ENCODE measurements at regions not wholly inside any gene's neighbourhood (a gene's known extent, or its start where the extent isn't known, plus 50 kb on each side); places are given as distances from the start of the nearest gene placed in this dataset.
A peak's percentile ranks its signal among the peaks of the same experiment; 100 is the strongest.
"Not testable (repeated sequence)": the region's sequence is repeated elsewhere in the genome, so short reads cannot be mapped to it uniquely, and the experiment has no call there.

DNA sequence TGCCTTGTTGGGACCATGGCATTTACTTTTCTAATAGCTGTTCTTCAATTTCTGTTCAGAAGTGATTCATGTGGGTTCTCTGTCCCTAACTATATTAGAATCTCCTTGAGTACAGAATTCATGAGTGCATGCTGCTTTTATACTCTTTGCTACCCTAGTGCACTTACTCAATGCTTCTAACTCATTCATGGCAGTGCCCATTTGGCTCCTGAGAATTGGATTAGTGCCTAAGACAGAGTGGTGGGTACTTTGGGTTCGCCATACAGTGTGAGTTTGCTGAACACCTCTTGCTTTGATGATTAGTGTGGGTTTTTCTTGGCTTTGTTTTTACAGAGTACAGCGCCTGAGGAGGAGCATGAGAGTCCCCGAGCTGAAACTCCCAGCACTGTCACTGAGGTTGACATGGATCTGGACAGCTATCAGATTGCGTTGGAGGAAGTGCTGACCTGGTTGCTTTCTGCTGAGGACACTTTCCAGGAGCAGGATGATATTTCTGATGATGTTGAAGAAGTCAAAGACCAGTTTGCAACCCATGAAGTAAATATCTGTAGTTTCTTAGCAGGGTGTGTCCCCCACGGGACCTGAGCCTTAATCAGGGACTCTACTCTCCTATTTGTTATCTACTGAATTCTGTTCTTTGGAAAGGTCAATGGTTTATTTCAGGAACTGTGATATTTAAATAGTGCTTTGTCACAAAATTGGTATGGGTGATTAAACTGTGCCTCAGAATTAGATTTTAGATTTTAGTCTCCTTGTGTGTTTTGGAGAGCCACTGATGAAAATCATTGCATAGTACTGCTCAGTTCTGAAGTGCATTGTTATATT, 150.7 kb downstream of the UTRN start:
- Mint-ChIP-seq H3K4me3 (no peak overlapping the region), H3K4me1 (peaks cover 14% of the 10 kb centered on the region), H3K27me3 (no peaks in the 10 kb centered on the region), H3K27ac (no peak overlapping the region), H3K36me3 (ENCODE audit: low read depth) (peaks cover 26% of the 10 kb centered on the region)
- no peaks in the 10 kb centered on the region for H3K9me3 ChIP-seq (ENCODE audit: control insufficient read depth, low read length, poor library complexity, severe bottlenecking)
- ATAC-seq (no peak), DNase-seq (no peak)

DNA sequence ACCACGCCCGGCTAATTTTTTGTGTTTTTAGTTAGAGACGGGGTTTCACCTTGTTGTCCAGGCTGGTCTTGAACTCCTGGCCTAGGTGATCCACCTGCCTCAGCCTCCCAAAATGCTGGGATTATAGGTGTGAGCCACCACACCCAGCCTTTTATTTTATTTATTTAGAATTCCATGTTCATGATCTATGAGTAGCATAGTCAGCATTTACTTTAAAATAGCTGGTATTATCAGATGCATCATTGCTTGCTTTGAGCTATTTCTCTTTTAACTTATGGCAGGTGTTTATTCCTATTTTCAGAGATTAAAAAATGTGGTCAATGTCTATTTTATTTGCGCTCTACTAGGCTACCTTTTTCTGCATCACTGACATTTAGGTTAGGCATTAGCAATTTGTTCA, 152.0 kb downstream of the UTRN start:
- no peaks in the 10 kb centered on the region for H3K27me3 Mint-ChIP-seq
- no peak overlapping the region for H3K4me3 Mint-ChIP-seq
- ATAC-seq: no peak
- H3K27ac Mint-ChIP-seq: no peak overlapping the region
- peaks cover 14% of the 10 kb centered on the region for H3K4me1 Mint-ChIP-seq
- H3K36me3 Mint-ChIP-seq (ENCODE audit: low read depth): peaks cover 22% of the 10 kb centered on the region
- H3K9me3 ChIP-seq (ENCODE audit: control insufficient read depth, low read length, poor library complexity, severe bottlenecking): no peaks in the 10 kb centered on the region
- DNase-seq: no peak

DNA sequence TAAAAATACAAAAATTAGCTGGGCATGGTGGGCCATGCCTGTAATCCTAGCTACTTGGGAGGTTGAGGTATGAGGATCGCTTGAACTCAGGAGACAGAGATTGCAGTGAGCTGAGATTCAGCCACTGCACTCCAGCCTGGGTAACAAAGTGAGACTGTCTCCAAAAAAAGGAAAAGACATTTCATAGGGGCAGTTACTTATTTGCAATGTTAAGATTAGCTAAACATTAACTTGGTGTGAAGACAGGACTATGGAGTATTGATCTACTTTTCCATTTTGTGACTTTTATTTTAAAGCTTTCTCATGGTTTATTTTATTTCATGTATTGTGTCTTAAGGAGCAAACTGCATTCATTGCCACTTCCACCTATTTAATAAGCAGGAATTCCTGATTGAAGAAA, 153.0 kb downstream of the UTRN start:
- no peak for ATAC-seq
- H3K9me3 ChIP-seq (ENCODE audit: control insufficient read depth, low read length, poor library complexity, severe bottlenecking): no peaks in the 10 kb centered on the region
- Mint-ChIP-seq H3K27ac (no peak overlapping the region), H3K4me3 (no peak overlapping the region), H3K36me3 (ENCODE audit: low read depth) (peaks cover 21% of the 10 kb centered on the region), H3K4me1 (peaks cover 14% of the 10 kb centered on the region), H3K27me3 (no peaks in the 10 kb centered on the region)
- no peak for DNase-seq

DNA sequence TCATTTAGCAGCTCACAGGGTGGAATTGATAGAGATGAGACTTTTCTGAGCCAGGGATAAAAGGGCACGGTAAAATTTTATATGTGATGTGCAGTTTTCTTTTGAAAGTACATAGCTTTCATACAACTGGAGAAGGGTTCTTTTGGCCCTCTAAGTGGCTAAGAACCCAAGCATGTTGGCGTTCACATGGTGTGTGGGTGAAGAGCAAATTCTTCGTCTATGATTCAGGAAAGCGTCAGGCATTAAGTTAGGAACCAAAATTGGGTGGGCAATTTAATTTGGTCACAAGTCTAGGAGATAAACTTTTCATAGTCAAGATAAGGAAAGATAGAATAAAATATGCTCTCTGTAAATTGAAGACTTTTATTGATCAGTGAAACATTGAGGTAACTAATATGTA, 153.9 kb downstream of the UTRN start:
- H3K9me3 ChIP-seq (ENCODE audit: control insufficient read depth, low read length, poor library complexity, severe bottlenecking): no peaks in the 10 kb centered on the region
- Mint-ChIP-seq H3K36me3 (ENCODE audit: low read depth) (peaks cover 21% of the 10 kb centered on the region), H3K4me3 (no peak overlapping the region), H3K4me1 (peaks cover 14% of the 10 kb centered on the region), H3K27me3 (no peaks in the 10 kb centered on the region), H3K27ac (no peak overlapping the region)
- DNase-seq (no peak), ATAC-seq (no peak)

DNA sequence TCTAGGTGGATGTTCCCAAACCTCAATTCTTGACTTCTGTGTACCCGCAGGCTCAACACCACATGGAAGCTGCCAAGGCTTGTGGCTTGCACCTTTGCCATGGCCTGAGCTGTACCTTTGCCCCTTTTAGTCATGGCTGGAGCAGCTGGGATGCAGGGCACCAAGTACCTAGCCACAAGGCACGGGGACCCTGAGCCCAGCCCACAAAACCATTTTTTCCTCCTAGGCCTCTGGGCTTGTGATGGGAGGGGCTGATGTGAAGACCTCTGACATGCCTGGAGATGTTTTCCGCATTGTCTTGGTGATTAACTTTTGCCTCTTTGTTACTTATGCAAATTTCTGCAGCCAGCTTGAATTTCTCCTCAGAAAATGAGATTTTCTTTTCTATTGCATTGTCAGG, 156.7 kb downstream of the UTRN start:
- not testable (repeated sequence) for DNase-seq; ATAC-seq; H3K4me1 Mint-ChIP-seq; H3K27ac Mint-ChIP-seq; H3K27me3 Mint-ChIP-seq; H3K9me3 ChIP-seq (ENCODE audit: control insufficient read depth, low read length, poor library complexity, severe bottlenecking); H3K4me3 Mint-ChIP-seq
- H3K36me3 Mint-ChIP-seq (ENCODE audit: low read depth): peaks cover 21% of the 10 kb centered on the region

DNA sequence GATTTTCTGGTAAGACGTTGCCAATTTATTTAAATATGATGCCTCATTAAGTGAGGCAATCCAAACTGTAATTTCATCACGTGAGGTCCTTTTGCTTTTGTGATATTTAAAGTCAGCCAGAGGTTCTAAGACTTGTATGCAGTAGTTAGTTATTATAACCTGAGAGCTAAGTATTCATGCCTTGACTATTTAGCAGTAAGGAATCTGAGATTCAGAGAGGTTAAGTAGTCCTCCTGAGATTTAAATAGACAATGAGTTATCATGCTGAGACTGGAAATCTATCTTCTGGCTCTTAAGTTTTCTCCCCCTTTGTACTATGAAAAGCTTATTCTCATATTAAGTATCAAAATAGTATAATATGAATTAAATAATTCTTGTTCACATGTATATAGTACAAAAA, 158.0 kb downstream of the UTRN start:
- Mint-ChIP-seq H3K27ac (no peak overlapping the region), H3K4me3 (no peak overlapping the region), H3K36me3 (ENCODE audit: low read depth) (peaks cover 17% of the 10 kb centered on the region), H3K27me3 (no peaks in the 10 kb centered on the region), H3K4me1 (peaks cover 3% of the 10 kb centered on the region)
- no peaks in the 10 kb centered on the region for H3K9me3 ChIP-seq (ENCODE audit: control insufficient read depth, low read length, poor library complexity, severe bottlenecking)
- ATAC-seq (no peak), DNase-seq (no peak)

DNA sequence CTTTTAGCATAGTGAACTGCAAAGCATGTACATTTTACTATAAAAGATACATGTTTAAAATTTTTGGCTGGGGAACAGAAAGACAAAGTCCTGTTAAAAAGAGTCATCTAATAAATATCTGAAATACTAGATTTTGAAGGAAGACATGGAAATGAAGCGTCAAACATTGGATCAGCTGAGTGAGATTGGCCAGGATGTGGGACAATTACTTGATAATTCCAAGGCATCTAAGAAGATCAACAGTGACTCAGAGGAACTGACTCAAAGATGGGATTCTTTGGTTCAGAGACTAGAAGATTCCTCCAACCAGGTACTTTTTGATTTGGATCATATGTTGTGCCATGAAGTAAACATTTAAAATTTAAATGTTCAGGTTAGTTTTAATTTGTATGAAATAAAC, 162.3 kb downstream of the UTRN start:
- no peaks in the 10 kb centered on the region for H3K9me3 ChIP-seq (ENCODE audit: control insufficient read depth, low read length, poor library complexity, severe bottlenecking)
- no peaks in the 10 kb centered on the region for H3K27me3 Mint-ChIP-seq
- H3K4me3 Mint-ChIP-seq: no peak overlapping the region
- ATAC-seq (no peak), DNase-seq (no peak)
- H3K36me3 Mint-ChIP-seq (ENCODE audit: low read depth): peaks cover 13% of the 10 kb centered on the region
- no peak overlapping the region for H3K27ac Mint-ChIP-seq
- H3K4me1 Mint-ChIP-seq: peaks cover 5% of the 10 kb centered on the region

DNA sequence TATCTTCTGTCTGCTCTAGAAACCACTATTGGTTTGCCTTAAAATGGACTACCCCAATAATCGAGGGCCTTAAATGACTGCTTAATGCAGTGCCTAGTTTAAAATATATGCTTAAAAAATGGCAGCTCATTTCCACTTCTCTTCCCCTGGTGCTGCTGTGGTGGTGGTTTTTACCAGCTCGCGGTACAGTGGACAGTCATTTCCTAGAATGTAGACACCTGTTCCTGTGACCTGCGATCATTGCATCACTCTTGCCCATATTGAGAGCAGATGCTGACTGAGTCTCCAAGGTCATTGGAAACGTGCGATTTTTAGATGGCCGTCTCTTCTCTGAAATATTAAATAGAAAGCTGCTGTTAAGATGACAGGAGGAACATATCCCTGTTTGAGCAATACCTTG, 164.1 kb downstream of the UTRN start:
- Mint-ChIP-seq H3K4me1 (peaks cover 5% of the 10 kb centered on the region), H3K27ac (no peak overlapping the region), H3K36me3 (ENCODE audit: low read depth) (peaks cover 13% of the 10 kb centered on the region), H3K4me3 (no peak overlapping the region), H3K27me3 (no peaks in the 10 kb centered on the region)
- H3K9me3 ChIP-seq (ENCODE audit: control insufficient read depth, low read length, poor library complexity, severe bottlenecking): no peaks in the 10 kb centered on the region
- ATAC-seq (no peak), DNase-seq (no peak)

DNA sequence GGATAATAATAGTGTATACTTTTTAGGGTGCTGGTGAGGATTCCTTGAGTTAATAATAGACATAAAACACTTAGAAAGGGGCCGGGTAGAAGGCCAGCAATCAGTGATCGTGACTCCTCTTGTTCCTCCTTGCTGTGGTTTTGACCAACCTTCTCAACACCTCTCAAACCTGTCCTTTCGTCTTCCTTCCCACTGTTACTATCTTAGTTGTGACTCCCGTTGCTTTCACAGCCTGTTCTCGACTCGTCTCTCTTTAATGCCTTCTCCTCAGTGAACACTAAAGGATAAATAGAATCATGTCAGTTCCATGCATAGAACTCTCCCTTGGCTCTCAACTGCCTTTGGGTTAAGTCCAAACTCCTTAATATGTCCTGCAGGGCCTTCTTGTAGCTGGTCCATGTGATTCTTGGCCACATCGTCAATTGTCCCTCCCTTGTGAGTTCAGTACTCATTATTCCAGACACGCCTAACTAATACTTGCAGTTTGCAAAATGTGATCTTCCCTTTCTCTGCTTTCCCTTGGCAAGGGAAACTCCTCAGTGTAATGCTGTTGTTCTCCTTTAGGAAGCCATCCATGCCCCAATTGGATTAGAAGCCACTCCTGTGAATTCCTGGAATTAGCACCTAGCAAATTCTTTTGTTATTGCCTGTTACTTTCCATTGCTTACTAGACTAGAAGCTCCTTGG, 164.9 kb downstream of the UTRN start:
- Mint-ChIP-seq H3K36me3 (ENCODE audit: low read depth) (peaks cover 13% of the 10 kb centered on the region), H3K27me3 (no peaks in the 10 kb centered on the region), H3K27ac (no peak overlapping the region), H3K4me3 (no peak overlapping the region), H3K4me1 (peaks cover 5% of the 10 kb centered on the region)
- H3K9me3 ChIP-seq (ENCODE audit: control insufficient read depth, low read length, poor library complexity, severe bottlenecking): no peaks in the 10 kb centered on the region
- no peak for ATAC-seq
- DNase-seq: no peak

DNA sequence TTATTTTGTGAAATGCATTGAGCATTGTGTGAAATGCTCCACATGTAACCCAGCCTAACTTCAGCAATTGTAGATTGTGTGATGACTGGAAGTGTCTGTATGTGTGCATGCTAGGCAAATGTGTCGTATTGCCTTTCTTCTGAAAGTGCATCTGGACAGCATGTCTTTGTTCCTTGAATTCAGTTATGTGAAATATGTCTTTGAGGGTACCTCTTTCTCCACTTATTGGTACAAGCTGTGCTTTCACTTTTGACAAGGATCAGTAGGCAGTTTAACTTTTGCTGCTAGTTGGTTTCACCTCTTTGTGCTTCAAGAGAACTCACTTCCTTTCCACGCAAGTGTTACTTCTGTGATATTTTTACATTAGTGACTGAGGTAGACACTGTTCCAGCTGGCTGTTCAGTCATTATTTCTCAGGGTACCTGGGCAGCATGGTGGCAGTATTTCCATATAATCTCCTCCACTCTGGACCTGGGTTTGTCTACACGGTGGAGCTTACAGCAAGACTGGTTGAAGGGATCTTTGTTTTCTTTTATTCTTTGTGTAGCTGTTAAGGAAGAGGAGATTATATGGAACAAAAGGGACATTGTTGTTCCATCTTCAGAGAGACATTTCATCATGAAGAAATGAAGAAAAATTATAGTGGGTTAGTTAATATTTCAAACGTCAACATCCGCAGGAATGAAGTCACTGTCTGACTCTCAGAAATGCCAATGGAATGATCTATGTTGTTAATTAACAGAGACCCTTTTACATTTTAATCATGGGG, 175.4 kb downstream of the UTRN start:
- H3K27me3 Mint-ChIP-seq: no peaks in the 10 kb centered on the region
- peaks cover 22% of the 10 kb centered on the region for H3K4me1 Mint-ChIP-seq
- ATAC-seq: peak; percentile 33
- no peak overlapping the region for H3K4me3 Mint-ChIP-seq
- H3K27ac Mint-ChIP-seq: peak overlapping the region; percentile 45
- DNase-seq: no peak
- H3K36me3 Mint-ChIP-seq (ENCODE audit: low read depth): peaks cover 13% of the 10 kb centered on the region
- H3K9me3 ChIP-seq (ENCODE audit: control insufficient read depth, low read length, poor library complexity, severe bottlenecking): no peaks in the 10 kb centered on the region

DNA sequence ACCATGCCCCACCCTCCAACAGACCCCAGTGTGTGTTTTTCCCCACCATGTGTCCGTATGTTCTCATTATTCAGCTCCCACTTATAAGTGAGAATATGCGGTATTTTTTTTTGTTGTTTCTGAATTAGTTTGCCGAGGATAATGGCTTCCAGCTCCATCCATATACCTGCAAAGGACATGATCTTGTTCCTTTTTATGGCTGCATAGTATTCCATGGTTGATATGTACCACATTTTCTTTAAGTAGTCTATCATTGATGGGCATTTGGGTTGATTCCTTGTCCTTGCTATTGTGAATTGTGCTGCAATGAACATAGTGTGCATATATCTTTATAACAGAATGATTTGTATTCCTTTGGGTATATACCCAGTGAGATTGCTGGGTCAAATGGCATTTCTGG, 176.9 kb downstream of the UTRN start:
- DNase-seq (no peak), ATAC-seq (no peak)
- Mint-ChIP-seq H3K4me3 (no peak overlapping the region), H3K4me1 (peaks cover 27% of the 10 kb centered on the region), H3K36me3 (ENCODE audit: low read depth) (peaks cover 17% of the 10 kb centered on the region), H3K27ac (no peak overlapping the region), H3K27me3 (no peaks in the 10 kb centered on the region)
- no peaks in the 10 kb centered on the region for H3K9me3 ChIP-seq (ENCODE audit: control insufficient read depth, low read length, poor library complexity, severe bottlenecking)

DNA sequence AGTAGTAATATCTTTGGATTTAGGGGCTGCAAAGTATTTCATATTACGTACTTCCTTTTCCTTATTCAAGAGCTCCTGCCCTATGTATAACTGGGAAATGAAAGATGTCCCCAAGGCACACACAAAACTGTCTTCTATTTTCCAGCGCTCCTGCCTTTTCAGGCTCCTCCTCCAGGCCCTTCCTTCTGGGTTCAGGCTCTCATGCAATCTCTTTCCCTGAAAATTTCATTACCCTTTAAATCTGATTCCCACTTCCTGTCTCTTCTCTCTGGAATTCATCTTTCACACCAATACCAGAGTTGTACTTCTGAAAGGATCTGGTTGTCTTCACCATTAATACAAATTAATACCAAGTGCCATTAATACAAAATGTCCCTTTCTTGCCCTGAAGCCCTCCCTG, 181.6 kb downstream of the UTRN start:
- Mint-ChIP-seq H3K36me3 (ENCODE audit: low read depth) (peaks cover 16% of the 10 kb centered on the region), H3K27ac (peak overlapping the region; percentile 91), H3K27me3 (no peaks in the 10 kb centered on the region), H3K4me1 (peaks cover 35% of the 10 kb centered on the region), H3K4me3 (no peak overlapping the region)
- ATAC-seq (no peak), DNase-seq (no peak)
- no peaks in the 10 kb centered on the region for H3K9me3 ChIP-seq (ENCODE audit: control insufficient read depth, low read length, poor library complexity, severe bottlenecking)

DNA sequence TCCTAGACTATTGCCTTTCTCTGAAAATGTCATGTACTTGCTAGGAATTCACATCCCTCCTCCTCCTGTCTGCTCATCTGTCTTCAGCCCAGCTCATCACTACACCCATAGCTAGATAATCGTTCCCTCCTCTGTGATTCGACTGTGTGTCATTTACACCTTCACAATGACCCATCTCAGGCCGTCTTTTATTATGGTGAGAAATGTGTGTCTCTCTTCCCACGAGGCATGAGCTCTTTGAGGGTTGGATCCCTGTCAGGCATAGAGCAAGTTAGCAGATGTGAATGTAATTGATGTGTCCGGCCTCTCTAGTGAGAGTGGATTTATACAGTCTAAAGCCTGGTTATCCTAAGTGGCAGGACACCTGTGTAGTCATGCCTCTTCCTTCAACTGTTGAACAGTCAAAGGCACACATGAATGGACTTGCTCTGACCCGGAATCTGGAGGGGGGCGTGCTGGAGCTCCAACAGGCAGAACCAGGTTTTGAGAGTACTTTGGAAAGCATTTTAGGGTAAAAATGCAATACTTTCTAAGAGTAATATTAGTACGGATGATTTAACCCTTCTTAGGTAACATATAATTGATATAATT, 182.1 kb downstream of the UTRN start:
- Mint-ChIP-seq H3K4me1 (peaks cover 35% of the 10 kb centered on the region), H3K27ac (peak overlapping the region; percentile 91), H3K4me3 (no peak overlapping the region), H3K36me3 (ENCODE audit: low read depth) (peaks cover 16% of the 10 kb centered on the region), H3K27me3 (no peaks in the 10 kb centered on the region)
- DNase-seq (no peak), ATAC-seq (no peak)
- no peaks in the 10 kb centered on the region for H3K9me3 ChIP-seq (ENCODE audit: control insufficient read depth, low read length, poor library complexity, severe bottlenecking)

Data from T-helper 17 cell (primary cell).